ENCODE measurements at regions not wholly inside any gene's neighbourhood (a gene's known extent, or its start where the extent isn't known, plus 50 kb on each side); places are given as distances from the start of the nearest gene placed in this dataset.

DNA sequence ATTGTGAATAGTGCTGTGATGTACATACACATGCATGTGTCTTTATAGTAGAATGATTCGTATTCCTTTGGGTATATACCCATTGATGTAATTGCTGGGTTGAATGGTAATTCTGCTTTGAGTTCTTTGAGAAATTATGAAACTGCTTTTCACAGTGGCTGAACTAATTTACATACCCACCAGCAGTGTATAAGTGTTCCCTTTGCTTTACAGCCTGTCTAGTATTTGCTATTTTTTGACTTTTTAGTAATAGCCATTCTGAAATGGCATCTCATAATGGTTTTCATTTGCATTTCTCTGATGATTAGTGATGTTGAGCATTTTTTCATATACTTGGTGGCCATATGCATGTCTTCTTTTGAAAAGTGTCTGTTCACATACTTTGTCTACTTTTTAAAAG lies 54.5 kb upstream of the FAM78B start:
- no peak for ATAC-seq
- intact Hi-C loops (cut with DNase I, micrococcal nuclease) = no loop called here
- Histone ChIP-seq H3K9me3 (peaks cover 20% of the 10 kb centered on the region), H3K4me1 (ENCODE audit: low read depth) (no peaks in the 10 kb centered on the region), H3K36me3 (ENCODE audit: low read depth) (no peaks in the 10 kb centered on the region), H3K4me3 (no peak overlapping the region)
- no peak for DNase-seq
- TF ChIP-seq, protein P1, sequence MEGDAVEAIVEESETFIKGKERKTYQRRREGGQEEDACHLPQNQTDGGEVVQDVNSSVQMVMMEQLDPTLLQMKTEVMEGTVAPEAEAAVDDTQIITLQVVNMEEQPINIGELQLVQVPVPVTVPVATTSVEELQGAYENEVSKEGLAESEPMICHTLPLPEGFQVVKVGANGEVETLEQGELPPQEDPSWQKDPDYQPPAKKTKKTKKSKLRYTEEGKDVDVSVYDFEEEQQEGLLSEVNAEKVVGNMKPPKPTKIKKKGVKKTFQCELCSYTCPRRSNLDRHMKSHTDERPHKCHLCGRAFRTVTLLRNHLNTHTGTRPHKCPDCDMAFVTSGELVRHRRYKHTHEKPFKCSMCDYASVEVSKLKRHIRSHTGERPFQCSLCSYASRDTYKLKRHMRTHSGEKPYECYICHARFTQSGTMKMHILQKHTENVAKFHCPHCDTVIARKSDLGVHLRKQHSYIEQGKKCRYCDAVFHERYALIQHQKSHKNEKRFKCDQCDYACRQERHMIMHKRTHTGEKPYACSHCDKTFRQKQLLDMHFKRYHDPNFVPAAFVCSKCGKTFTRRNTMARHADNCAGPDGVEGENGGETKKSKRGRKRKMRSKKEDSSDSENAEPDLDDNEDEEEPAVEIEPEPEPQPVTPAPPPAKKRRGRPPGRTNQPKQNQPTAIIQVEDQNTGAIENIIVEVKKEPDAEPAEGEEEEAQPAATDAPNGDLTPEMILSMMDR (IDR thresholded peaks at IDR 0.05) = no peak

DNA sequence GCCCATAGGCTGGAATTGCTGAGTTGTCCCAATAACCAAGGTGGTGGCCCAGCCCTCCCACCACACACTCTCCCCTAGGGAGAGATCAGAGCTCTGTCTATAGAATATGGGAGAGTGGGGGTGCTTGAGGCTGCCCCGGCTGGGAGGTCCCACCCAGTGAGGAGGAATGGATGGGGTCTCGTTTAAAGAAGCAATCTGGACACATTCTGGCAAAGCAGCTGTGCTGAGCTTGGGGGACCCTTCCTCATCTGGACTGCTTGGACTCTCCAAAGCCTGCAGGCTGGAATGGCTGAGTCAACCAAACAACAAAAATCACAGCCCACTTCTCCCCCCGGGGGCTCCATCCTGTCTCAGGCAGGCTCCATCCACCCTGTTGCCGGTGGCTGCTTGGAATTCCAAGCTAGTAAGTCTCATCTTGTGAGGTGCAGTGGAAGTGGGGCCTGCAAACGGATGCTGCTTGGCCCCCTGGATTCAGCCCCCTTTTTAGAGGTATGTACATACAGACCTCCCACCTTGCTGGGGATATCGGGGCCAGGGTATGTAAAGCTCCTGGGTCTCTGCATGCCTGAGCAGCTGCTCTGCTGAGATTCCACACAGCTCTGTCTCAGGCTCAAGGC lies 67.1 kb upstream of the FAM78B start:
- H3K9me3 ChIP-seq = no peaks in the 10 kb centered on the region
- no peak overlapping the region for H3K4me3 ChIP-seq
- H3K4me1 ChIP-seq (ENCODE audit: low read depth) = no peaks in the 10 kb centered on the region
- intact Hi-C loops (cut with DNase I, micrococcal nuclease) = no loop called here
- ATAC-seq (no peak), DNase-seq (no peak)
- TF ChIP-seq, protein P1 (IDR thresholded peaks at IDR 0.05) = no peak
- H3K36me3 ChIP-seq (ENCODE audit: low read depth) = no peaks in the 10 kb centered on the region

DNA sequence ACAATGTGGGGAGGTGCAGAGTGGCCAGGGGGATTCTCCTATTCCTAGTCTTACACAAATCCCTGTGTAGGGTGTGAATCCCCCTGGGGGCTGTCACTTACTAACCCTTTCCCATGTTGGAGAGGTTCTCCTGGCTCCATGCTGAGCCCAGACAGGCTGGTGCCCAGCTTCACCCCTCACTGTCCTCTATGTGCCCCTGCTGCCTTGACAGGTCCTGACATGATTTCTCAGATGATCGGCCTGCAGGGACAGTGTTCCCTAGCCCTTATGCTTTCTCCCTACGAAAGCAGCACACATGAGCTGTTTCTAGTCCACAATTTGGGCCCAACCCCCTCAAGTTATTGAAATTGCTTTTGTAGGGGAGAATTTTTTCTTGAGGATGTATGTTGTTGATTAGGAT lies 68.9 kb upstream of the FAM78B start:
- H3K4me3 ChIP-seq = no peak overlapping the region
- no peaks in the 10 kb centered on the region for H3K4me1 ChIP-seq (ENCODE audit: low read depth)
- ATAC-seq = no peak
- intact Hi-C loops (cut with DNase I, micrococcal nuclease) = no loop called here
- TF ChIP-seq, protein P1 (IDR thresholded peaks at IDR 0.05) = no peak
- DNase-seq = no peak
- no peaks in the 10 kb centered on the region for H3K9me3 ChIP-seq
- H3K36me3 ChIP-seq (ENCODE audit: low read depth) = no peaks in the 10 kb centered on the region

DNA sequence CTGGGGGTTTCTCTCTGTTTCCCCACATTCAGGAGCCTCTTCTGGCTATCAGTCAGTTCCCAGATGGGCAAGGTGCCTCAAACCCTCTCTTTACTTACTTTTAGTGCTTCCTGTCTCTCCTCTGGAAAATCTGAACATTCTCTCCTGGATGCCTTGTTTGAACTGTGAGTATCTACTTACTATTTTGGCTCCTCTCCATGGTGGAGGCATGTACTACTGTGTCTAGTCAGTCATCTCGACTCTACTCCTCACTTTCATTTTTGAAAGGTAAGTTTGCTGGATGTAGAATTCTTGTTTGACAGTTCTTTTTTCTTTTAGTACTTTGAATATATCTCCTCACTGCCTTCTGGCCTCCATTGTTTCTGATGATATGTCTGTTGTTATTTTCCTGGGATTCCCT lies 70.9 kb upstream of the FAM78B start:
- intact Hi-C loops (cut with DNase I, micrococcal nuclease) = no loop called here
- Histone ChIP-seq H3K36me3 (ENCODE audit: low read depth) (no peaks in the 10 kb centered on the region), H3K9me3 (no peaks in the 10 kb centered on the region), H3K4me1 (ENCODE audit: low read depth) (no peaks in the 10 kb centered on the region), H3K4me3 (no peak overlapping the region)
- TF ChIP-seq, protein P1 (IDR thresholded peaks at IDR 0.05) = no peak
- ATAC-seq (no peak), DNase-seq (no peak)

DNA sequence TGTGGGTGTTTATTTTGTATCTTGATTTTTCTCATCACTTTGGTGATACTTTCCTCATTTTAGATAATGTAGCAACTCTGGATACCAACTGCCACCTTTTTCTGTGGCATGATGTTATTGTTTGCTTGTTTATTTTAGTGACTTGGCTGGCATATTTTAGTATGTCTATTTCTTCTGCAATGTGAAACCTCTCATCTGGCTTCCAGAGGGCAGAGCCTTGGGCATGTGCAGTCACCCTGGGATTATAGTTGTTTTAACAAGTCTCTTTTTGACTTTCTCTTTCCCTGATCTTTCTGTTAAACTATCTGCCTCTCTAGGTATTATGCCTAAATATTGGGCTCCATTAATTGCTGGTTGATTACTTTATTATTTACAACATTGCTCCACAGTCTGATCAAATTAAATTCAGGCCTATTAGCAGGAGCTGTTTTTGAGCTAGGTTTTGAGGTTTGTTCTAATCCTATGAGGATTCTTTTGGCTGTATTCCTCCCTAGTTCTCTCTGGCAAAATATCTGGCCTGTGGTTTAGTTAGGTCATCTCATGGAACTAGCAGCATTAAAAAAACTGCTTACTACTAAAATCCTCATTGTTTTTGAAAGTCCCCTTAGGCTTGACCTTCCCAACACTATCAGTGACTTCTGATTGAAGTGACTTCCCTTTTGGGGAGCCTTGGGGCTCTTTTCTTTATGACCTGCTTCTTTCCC lies 86.4 kb upstream of the FAM78B start:
- Histone ChIP-seq H3K4me1 (ENCODE audit: low read depth) (no peaks in the 10 kb centered on the region), H3K9me3 (peaks cover 6% of the 10 kb centered on the region), H3K36me3 (ENCODE audit: low read depth) (no peaks in the 10 kb centered on the region), H3K4me3 (no peak overlapping the region)
- TF ChIP-seq, protein P1 (IDR thresholded peaks at IDR 0.05) = no peak
- no peak for DNase-seq
- intact Hi-C loops (cut with DNase I, micrococcal nuclease) = no loop called here
- no peak for ATAC-seq

All from mucosa of descending colon (tissue), 3 donors.